Keratinocyte (primary cell): ENCODE measurements at regions not wholly inside any gene's neighbourhood (a gene's known extent, or its start where the extent isn't known, plus 50 kb on each side); places are given as distances from the start of the nearest gene placed in this dataset.

ENCODE experiments used
- DNase-seq: peaks from one replicate; pipeline ENCODE4 v3.0.0-alpha.2; 2011; ENCODE audit warnings: low read depth, missing footprints, low spot score
- FAIRE-seq: peaks from 2 replicates; lab custom pipeline; 2011; peaks lifted over from hg19 to GRCh38; lab: Jason Lieb, UNC
- H2AFZ ChIP-seq: 2 replicates; pipeline ENCODE4 v1.6.0; 2012; ENCODE audit warnings: low read length, control low read depth, inconsistent platforms; ENCODE audit not compliant: control insufficient read depth
- H3K27ac ChIP-seq: 2 replicates; pipeline ENCODE4 v1.5.1; 2011; ENCODE audit warnings: low read length; ENCODE audit not compliant: control insufficient read depth, insufficient read depth
- H3K27me3 ChIP-seq: 3 replicates; pipeline ENCODE4 v1.6.0; 2011; ENCODE audit warnings: low read length; ENCODE audit not compliant: control insufficient read depth, insufficient read depth; ENCODE audit errors: extremely low read depth
- H3K36me3 ChIP-seq, 2 experiments: 2 replicates in 1 of 2; 3 replicates in 1 of 2; pipeline ENCODE4 v1.5.1; 2011; ENCODE audit warnings: low read length in 2 of 2, mild to moderate bottlenecking in 1 of 2; ENCODE audit not compliant: control insufficient read depth in 2 of 2, insufficient read depth in 2 of 2; ENCODE audit errors: extremely low read depth in 1 of 2
- H3K4me1 ChIP-seq: 3 replicates; pipeline ENCODE4 v1.5.1; 2011; ENCODE audit warnings: low read length; ENCODE audit not compliant: control insufficient read depth, insufficient read depth; ENCODE audit errors: extremely low read depth
- H3K4me2 ChIP-seq: 3 replicates; pipeline ENCODE4 v1.6.0; 2011; ENCODE audit warnings: low read depth, low read length; ENCODE audit not compliant: control insufficient read depth, insufficient read depth; ENCODE audit errors: extremely low read depth
- H3K4me3 ChIP-seq, 3 experiments: fragments of 200-600 bp in 1 of 3; sonication (generic) in 1 of 3; 2 replicates in 2 of 3; 3 replicates in 1 of 3; pipeline ENCODE4 v1.5.1; 2011 to 2016; ENCODE audit warnings: low read length in 3 of 3, mild to moderate bottlenecking in 3 of 3, control low read depth in 2 of 3, inconsistent platforms in 1 of 3, low read depth in 1 of 3, mixed read lengths in 1 of 3, mixed run types in 1 of 3, moderate library complexity in 1 of 3; ENCODE audit not compliant: control insufficient read depth in 2 of 3, insufficient read depth in 2 of 3; ENCODE audit errors: extremely low read depth in 1 of 3
- H3K79me2 ChIP-seq: 2 replicates; pipeline ENCODE4 v1.6.0; 2012; ENCODE audit warnings: low read length; ENCODE audit not compliant: control insufficient read depth, insufficient read depth
- H3K9ac ChIP-seq: 3 replicates; pipeline ENCODE4 v1.6.0; 2011; ENCODE audit warnings: low read length; ENCODE audit not compliant: control insufficient read depth, insufficient read depth; ENCODE audit errors: extremely low read depth
- H3K9me1 ChIP-seq: 3 replicates; pipeline ENCODE4 v1.6.0; 2011; ENCODE audit warnings: low read length; ENCODE audit not compliant: control insufficient read depth, insufficient read depth; ENCODE audit errors: extremely low read depth
- H3K9me3 ChIP-seq: 2 replicates; pipeline ENCODE4 v1.5.1; 2012; ENCODE audit warnings: low read depth, low read length; ENCODE audit not compliant: control insufficient read depth
- H4K20me1 ChIP-seq: 3 replicates; pipeline ENCODE4 v1.6.0; 2011; ENCODE audit warnings: low read length; ENCODE audit not compliant: control insufficient read depth, insufficient read depth; ENCODE audit errors: extremely low read depth
- CTCF ChIP-seq, 3 experiments: IDR thresholded peaks in 1 of 3; conservative IDR thresholded peaks in 1 of 3; optimal IDR thresholded peaks in 1 of 3; 2 replicates in 2 of 3; 3 replicates in 1 of 3; pipeline versions ENCODE3 to v1.5.1; 2011; ENCODE audit warnings: low read length in 3 of 3, mild to moderate bottlenecking in 3 of 3, moderate library complexity in 2 of 3, control low read depth in 1 of 3, inconsistent platforms in 1 of 3; ENCODE audit not compliant: insufficient read depth in 2 of 3; ENCODE audit errors: extremely low read depth in 1 of 3
- EZH2 ChIP-seq: IDR thresholded peaks from one replicate; pipeline ENCODE4 v1.6.1; 2012; ENCODE audit warnings: inconsistent platforms, mild to moderate bottlenecking, low read length, moderate library complexity
- dilution Hi-C: fragments of 300-500 bp; cut with MboI; formaldehyde crosslinking; loops from one replicate; pipeline ENCODE4 v1.7.0; 2020; ENCODE audit warnings: low sequenced_read_pairs; ENCODE audit not compliant: extremely low pct_ligation_motif_present

- no peak for FAIRE-seq
- no peaks in the 10 kb centered on the region for H3K27me3 ChIP-seq
- no peak overlapping the region for H3K27ac ChIP-seq
- no peak overlapping the region for H3K4me2 ChIP-seq
- no peak for TF ChIP-seq EZH2
- TF ChIP-seq CTCF (optimal IDR thresholded peaks at IDR 0.05 in 1 of 3, IDR thresholded peaks at IDR 0.05 in 1 of 3, conservative IDR thresholded peaks at IDR 0.05 in 1 of 3; ENCODE audit: extremely low read depth in 1 of 3, insufficient read depth in 2 of 3, low read length in 3 of 3), result no peak
- H3K9ac ChIP-seq, result no peak overlapping the region
- H3K36me3 ChIP-seq, result no peaks in the 10 kb centered on the region
- no peaks in the 10 kb centered on the region for H4K20me1 ChIP-seq
- H3K4me3 ChIP-seq, result no peak overlapping the region
- H3K79me2 ChIP-seq, result no peaks in the 10 kb centered on the region
- DNase-seq, result no peak
- peaks cover 5% of the 10 kb centered on the region for H3K9me3 ChIP-seq
- H2AFZ ChIP-seq, result no peak overlapping the region
- H3K4me1 ChIP-seq, result no peaks in the 10 kb centered on the region
- dilution Hi-C loops, result no loop called here
- no peaks in the 10 kb centered on the region for H3K9me1 ChIP-seq
These were observed 117.8 kb upstream of the RNF32 start for GRCh38 chr7:156522801-156523200.

- Histone ChIP-seq H3K9me1 (no peaks in the 10 kb centered on the region), H2AFZ (no peak overlapping the region), H3K79me2 (no peaks in the 10 kb centered on the region), H3K9me3 (peaks cover 12% of the 10 kb centered on the region), H3K4me3 (no peak overlapping the region), H3K36me3 (no peaks in the 10 kb centered on the region), H3K9ac (no peak overlapping the region), H3K4me1 (no peaks in the 10 kb centered on the region), H3K27me3 (no peaks in the 10 kb centered on the region), H3K4me2 (no peak overlapping the region), H3K27ac (no peak overlapping the region), H4K20me1 (no peaks in the 10 kb centered on the region)
- DNase-seq, result no peak
- dilution Hi-C loops, result no loop called here
- FAIRE-seq, result no peak
- TF ChIP-seq CTCF (optimal IDR thresholded peaks at IDR 0.05 in 1 of 3, IDR thresholded peaks at IDR 0.05 in 1 of 3, conservative IDR thresholded peaks at IDR 0.05 in 1 of 3; ENCODE audit: extremely low read depth in 1 of 3, insufficient read depth in 2 of 3, low read length in 3 of 3) (no peak), EZH2 (no peak)
These were observed 121.5 kb upstream of the RNF32 start for GRCh38 chr7:156519070-156519469.
